ENCODE measurements at regions not wholly inside any gene's neighbourhood (a gene's known extent, or its start where the extent isn't known, plus 50 kb on each side); places are given as distances from the start of the nearest gene placed in this dataset.
"Not testable (repeated sequence)": the region's sequence is repeated elsewhere in the genome, so short reads cannot be mapped to it uniquely, and the experiment has no call there.

GRCh38 chr9:78172610-78173009 lies 63.3 kb upstream of the CEP78 start:
- DNase-seq = not testable (repeated sequence)

GRCh38 chr9:78171651-78172050 lies 64.2 kb upstream of the CEP78 start:
- no peak for DNase-seq

- DNase-seq = no peak
Observed at GRCh38 chr9:78169125-78169524, 66.8 kb upstream of the CEP78 start.

- no peak for DNase-seq
Observed at GRCh38 chr9:78167356-78167755, 68.5 kb upstream of the CEP78 start.

GRCh38 chr9:78163834-78164233 lies 72.0 kb upstream of the CEP78 start:
- no peak for DNase-seq

GRCh38 chr9:78158286-78158685 lies 77.6 kb upstream of the CEP78 start:
- DNase-seq = no peak

GRCh38 chr9:78150983-78151356 lies 84.9 kb upstream of the CEP78 start:
- DNase-seq = no peak

GRCh38 chr9:78150312-78150982 lies 85.4 kb upstream of the CEP78 start:
- DNase-seq = no peak

- no peak for DNase-seq
Observed at GRCh38 chr9:78149702-78150291, 86.1 kb upstream of the CEP78 start.

- DNase-seq = no peak
Observed at GRCh38 chr9:78146241-78146640, 89.6 kb upstream of the CEP78 start.

- DNase-seq = no peak
Observed at GRCh38 chr9:78144663-78145377, 91.1 kb upstream of the CEP78 start.

GRCh38 chr9:78144008-78144381 lies 91.9 kb upstream of the CEP78 start:
- no peak for DNase-seq

GRCh38 chr9:78143281-78144007 lies 92.4 kb upstream of the CEP78 start:
- DNase-seq = no peak

- DNase-seq = not testable (repeated sequence)
Observed at GRCh38 chr9:78142264-78142663, 93.6 kb upstream of the CEP78 start.

GRCh38 chr9:78133751-78134150 lies 102.1 kb upstream of the CEP78 start:
- DNase-seq = no peak

GRCh38 chr9:78132701-78133058 lies 101.1 kb upstream of the GNAQ start:
- DNase-seq = no peak

GRCh38 chr9:78131969-78132700 lies 100.5 kb upstream of the GNAQ start:
- no peak for DNase-seq

- no peak for DNase-seq
Observed at GRCh38 chr9:78130853-78131252, 99.2 kb upstream of the GNAQ start.

- no peak for DNase-seq
Observed at GRCh38 chr9:78130004-78130403, 98.4 kb upstream of the GNAQ start.

GRCh38 chr9:78127279-78128225 lies 95.9 kb upstream of the GNAQ start:
- DNase-seq = no peak

- DNase-seq = no peak
Observed at GRCh38 chr9:78123808-78124207, 92.2 kb upstream of the GNAQ start.

- no peak for DNase-seq
Observed at GRCh38 chr9:78122631-78123030, 91.0 kb upstream of the GNAQ start.

Measured in activated effector memory CD4-positive, alpha-beta T cell treated with anti-CD3 and anti-CD28 coated beads, Interleukin-2, amount 50 U/mL, for 16 hours (primary cell).